IMR-90 (cell line): ENCODE measurements at regions not wholly inside any gene's neighbourhood (a gene's known extent, or its start where the extent isn't known, plus 50 kb on each side); places are given as distances from the start of the nearest gene placed in this dataset.
A peak's percentile ranks its signal among the peaks of the same experiment; 100 is the strongest.

Source experiments
- ATAC-seq: fragments of 200-7000 bp; cut with Tn5 transposase; 2 replicates; pipeline ENCODE4 v1.9.1; 2020; ENCODE audit warnings: low read depth, mild to moderate bottlenecking, moderate library complexity
- BruUV-seq: library from RNA; stranded (reverse); fragments of 400-500 nt; replicated peaks from 2 replicates; lab custom pipeline; 2021; lab: Mats Ljungman, UMichigan
- CTCF ChIA-PET: fragments of 300-600 bp; formaldehyde crosslinking; extraction: SDS; loops from one replicate; lab custom pipeline; 2021; ENCODE audit warnings: antibody characterized with exemption; lab: Yijun Ruan, JAX
- POLR2A ChIA-PET: fragments of 300-600 bp; sonication (Branson Sonifier 250); formaldehyde crosslinking; loops from one replicate; lab custom pipeline; 2022; ENCODE audit warnings: antibody characterized with exemption; ENCODE audit not compliant: unreplicated experiment; lab: Charles Lee
- DNase-seq: peaks from one replicate; pipeline ENCODE4 v3.0.0; 2013
- H2AFZ ChIP-seq: replicated peaks from 2 replicates; pipeline ENCODE3; 2013; ENCODE audit warnings: low read length, mild to moderate bottlenecking; ENCODE audit not compliant: poor library complexity
- H2AK5ac ChIP-seq: 2 replicates; pipeline ENCODE4 v1.6.1; 2013; ENCODE audit warnings: low read depth, low read length, inconsistent platforms
- H2AK9ac ChIP-seq: replicated peaks from 2 replicates; pipeline ENCODE3; 2013; ENCODE audit warnings: mild to moderate bottlenecking, low read depth, low read length, moderate library complexity; ENCODE audit not compliant: poor library complexity
- H2BK120ac ChIP-seq: 2 replicates; pipeline ENCODE4 v1.6.1; 2013; ENCODE audit warnings: low read depth, low read length, inconsistent platforms
- H2BK15ac ChIP-seq: 3 replicates; pipeline ENCODE4 v1.6.1; 2013; ENCODE audit warnings: low read depth, low read length, inconsistent platforms
- H2BK20ac ChIP-seq: 2 replicates; pipeline ENCODE4 v1.6.1; 2013; ENCODE audit warnings: low read depth, mild to moderate bottlenecking, inconsistent platforms, low read length, moderate library complexity
- H2BK5ac ChIP-seq: 2 replicates; pipeline ENCODE4 v1.6.1; 2013; ENCODE audit warnings: mild to moderate bottlenecking, low read depth, low read length, inconsistent platforms; ENCODE audit not compliant: poor library complexity, severe bottlenecking
- H3K14ac ChIP-seq: replicated peaks from 2 replicates; pipeline ENCODE4 v1.6.1; 2013; ENCODE audit warnings: low read depth, low read length, inconsistent platforms
- H3K18ac ChIP-seq: 2 replicates; pipeline ENCODE4 v1.6.1; 2013; ENCODE audit warnings: low read depth, low read length, control low read depth
- H3K23ac ChIP-seq: 2 replicates; pipeline ENCODE4 v1.6.1; 2013; ENCODE audit warnings: low read depth, low read length, inconsistent platforms
- H3K27ac ChIP-seq: 2 replicates; pipeline ENCODE4 v1.5.1; 2013; ENCODE audit warnings: mild to moderate bottlenecking, control low read depth, low read length; ENCODE audit not compliant: insufficient read depth
- H3K27me3 ChIP-seq: 2 replicates; pipeline ENCODE4 v1.6.1; 2013; ENCODE audit warnings: low read length; ENCODE audit not compliant: control insufficient read depth, insufficient read depth
- H3K36me3 ChIP-seq: 2 replicates; pipeline ENCODE4 v1.6.1; 2013; ENCODE audit warnings: low read length, mixed read lengths; ENCODE audit not compliant: control insufficient read depth, insufficient read depth
- H3K4ac ChIP-seq: 2 replicates; pipeline ENCODE4 v1.6.1; 2013; ENCODE audit warnings: low read depth, low read length, inconsistent platforms
- H3K4me1 ChIP-seq: 2 replicates; pipeline ENCODE4 v1.6.1; 2013; ENCODE audit warnings: low read length, mixed read lengths; ENCODE audit not compliant: control insufficient read depth, insufficient read depth
- H3K4me2 ChIP-seq: 2 replicates; pipeline ENCODE4 v1.6.1; 2013; ENCODE audit warnings: low read depth, mild to moderate bottlenecking, control low read depth, low read length, moderate library complexity
- H3K4me3 ChIP-seq: 2 replicates; pipeline ENCODE4 v1.5.1; 2013; ENCODE audit warnings: low read depth, mild to moderate bottlenecking, control low read depth, low read length, moderate library complexity; ENCODE audit not compliant: insufficient read depth
- H3K56ac ChIP-seq: 2 replicates; pipeline ENCODE4 v1.6.1; 2013; ENCODE audit warnings: low read length, inconsistent platforms; ENCODE audit not compliant: insufficient read depth; ENCODE audit errors: extremely low read depth
- H3K79me1 ChIP-seq, 2 experiments: 2 replicates each; pipeline ENCODE4 v1.6.1; 2013; ENCODE audit warnings: low read length in 2 of 2, inconsistent platforms in 1 of 2, low read depth in 1 of 2
- H3K9ac ChIP-seq: 2 replicates; pipeline ENCODE4 v1.6.1; 2013; ENCODE audit warnings: low read depth, low read length, control low read depth
- H3K9me1 ChIP-seq: 2 replicates; pipeline ENCODE4 v1.6.1; 2013; ENCODE audit warnings: low read length, inconsistent platforms; ENCODE audit not compliant: insufficient read depth
- H3K9me3 ChIP-seq: 2 replicates; pipeline ENCODE4 v1.6.1; 2013; ENCODE audit warnings: low read length; ENCODE audit not compliant: control insufficient read depth, insufficient read depth
- H4K20me1 ChIP-seq: 2 replicates; pipeline ENCODE4 v1.6.1; 2013; ENCODE audit warnings: low read length, inconsistent platforms; ENCODE audit not compliant: insufficient read depth
- H4K5ac ChIP-seq: 2 replicates; pipeline ENCODE4 v1.6.1; 2013; ENCODE audit warnings: mild to moderate bottlenecking, low read depth, low read length, control low read depth
- H4K8ac ChIP-seq, 2 experiments: 2 replicates each; pipeline ENCODE4 v1.6.1; 2013; ENCODE audit warnings: low read depth in 2 of 2, low read length in 2 of 2, control low read depth in 1 of 2, inconsistent platforms in 1 of 2
- H4K91ac ChIP-seq: 2 replicates; pipeline ENCODE4 v1.6.1; 2013; ENCODE audit warnings: low read depth, low read length, inconsistent platforms; ENCODE audit not compliant: insufficient read depth
- CEBPB ChIP-seq: IDR thresholded peaks from 2 replicates; pipeline ENCODE4 v1.6.1; 2012; ENCODE audit warnings: low read depth, low read length, improper control_type of control experiment
- CHD1 ChIP-seq: IDR thresholded peaks from 2 replicates; pipeline ENCODE4 v1.6.1; 2012; ENCODE audit warnings: low read depth, low read length, improper control_type of control experiment
- FOS ChIP-seq: fragments of 150-350 bp; IDR thresholded peaks from 2 replicates; pipeline ENCODE4 v1.6.1; 2016; ENCODE audit warnings: low read depth, low read length
- RAD21 ChIP-seq: IDR thresholded peaks from 2 replicates; pipeline ENCODE4 v1.6.1; 2012; ENCODE audit warnings: low read length, improper control_type of control experiment
- RFX5 ChIP-seq: IDR thresholded peaks from 2 replicates; pipeline ENCODE4 v1.8.0; 2012; ENCODE audit warnings: low read depth, mild to moderate bottlenecking, low read length, moderate library complexity
- SMC3 ChIP-seq: fragments of 150-350 bp; IDR thresholded peaks from 2 replicates; pipeline ENCODE4 v1.6.1; 2016; ENCODE audit warnings: low read depth, mild to moderate bottlenecking, antibody characterized with exemption, low read length, moderate library complexity
- WGBS, 2 experiments: methylation state at CpG; one replicate each; pipeline versions ENCODE4 v1.1.5 to v1.1.7; 2013; ENCODE audit warnings: missing lambda C conversion rate in 2 of 2; ENCODE audit not compliant: insufficient read length in 1 of 2; ENCODE audit errors: extremely low coverage in 2 of 2; 5-methylcytosine and 5-hydroxymethylcytosine counted together
- dilution Hi-C: fragments of 300-500 bp; cut with HindIII; formaldehyde crosslinking; loops from one replicate; pipeline ENCODE4 v1.14.3; 2018; ENCODE audit warnings: low sequenced_read_pairs; ENCODE audit not compliant: unreplicated experiment
- in situ Hi-C: fragments of 300-500 bp; cut with MboI; formaldehyde crosslinking; loops from 3 replicates; pipeline ENCODE4 v1.14.3; 2019; ENCODE audit warnings: low sequenced_read_pairs, inconsistent platforms, mixed read lengths
- intact Hi-C: fragments of 100-400 bp; cut with micrococcal nuclease; formaldehyde crosslinking; loops from 2 replicates; pipeline ENCODE4 v1.10.0; 2022
- TF ChIP-seq, protein P1 (sequence below): conservative IDR thresholded peaks from 2 replicates; pipeline ENCODE4 v1.5.1; 2012; ENCODE audit warnings: mild to moderate bottlenecking, low read depth, low read length, improper control_type of control experiment

DNA sequence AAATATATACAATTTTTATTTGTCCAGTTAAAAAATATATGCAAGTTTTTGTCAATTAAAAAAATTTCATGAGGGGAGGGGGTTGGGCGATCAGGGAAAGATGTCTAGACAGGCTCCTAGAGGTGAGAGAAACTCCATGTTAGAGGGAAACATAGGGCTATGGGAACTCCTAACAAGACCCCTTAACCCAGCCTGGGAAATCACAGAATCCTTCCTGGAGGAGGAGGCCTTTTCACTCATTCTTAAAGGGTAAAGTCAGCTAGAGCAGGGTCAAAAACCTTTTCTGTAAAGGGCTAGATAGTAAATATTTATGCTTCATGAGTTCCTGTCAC is 75.9 kb upstream of the PTPN1 start:
- in situ Hi-C loops, result no loop called here
- Histone ChIP-seq H3K23ac (no peak overlapping the region), H2AFZ (no peak overlapping the region), H3K56ac (no peak overlapping the region), H2BK20ac (peak overlapping the region; percentile 34; the same call in 1 of the 2 replicates), H3K4me2 (no peak overlapping the region), H3K9me1 (peaks cover 8% of the 10 kb centered on the region), H4K91ac (no peak overlapping the region), H3K18ac (peak overlapping the region; percentile 48), H3K9ac (no peak overlapping the region), H3K9me3 (no peaks in the 10 kb centered on the region), H4K8ac (peak overlapping the region; percentile 21 to 63; a peak in 1 of 4 replicates), H3K4ac (peak overlapping the region; percentile 39; the same call in 1 of the 2 replicates), H2BK5ac (peak overlapping the region; percentile 19), H4K20me1 (no peaks in the 10 kb centered on the region), H3K27ac (peak overlapping the region; percentile 23; the same call in 1 of the 2 replicates), H2BK15ac (no peak overlapping the region), H2AK5ac (peak overlapping the region; percentile 57), H3K27me3 (no peaks in the 10 kb centered on the region), H2BK120ac (peak overlapping the region; percentile 53; the same call in 1 of the 2 replicates), H4K5ac (no peak overlapping the region), H3K4me3 (no peak overlapping the region), H3K4me1 (peaks cover 14% of the 10 kb centered on the region), H2AK9ac (no peak overlapping the region), H3K79me1 (peaks cover 0 to 7% of the 10 kb centered on the region in 2 experiments; a peak in 1 of 4 replicates), H3K14ac (peak overlapping the region; percentile 36; the same call in 1 of the 2 replicates), H3K36me3 (no peaks in the 10 kb centered on the region)
- DNase-seq (no peak), ATAC-seq (no peak; the same call in 1 of the 2 replicates)
- WGBS, 2 experiments, result no CpG with 5 or more reads among the region's 1 CpG
- intact Hi-C loops, result no loop called here
- ChIA-PET POLR2A (no interaction called here), CTCF (no interaction called here)
- TF ChIP-seq CHD1 (no peak), SMC3 (no peak), CEBPB (no peak), FOS (no peak), RAD21 (no peak), RFX5 (no peak)
- TF ChIP-seq, protein P1, sequence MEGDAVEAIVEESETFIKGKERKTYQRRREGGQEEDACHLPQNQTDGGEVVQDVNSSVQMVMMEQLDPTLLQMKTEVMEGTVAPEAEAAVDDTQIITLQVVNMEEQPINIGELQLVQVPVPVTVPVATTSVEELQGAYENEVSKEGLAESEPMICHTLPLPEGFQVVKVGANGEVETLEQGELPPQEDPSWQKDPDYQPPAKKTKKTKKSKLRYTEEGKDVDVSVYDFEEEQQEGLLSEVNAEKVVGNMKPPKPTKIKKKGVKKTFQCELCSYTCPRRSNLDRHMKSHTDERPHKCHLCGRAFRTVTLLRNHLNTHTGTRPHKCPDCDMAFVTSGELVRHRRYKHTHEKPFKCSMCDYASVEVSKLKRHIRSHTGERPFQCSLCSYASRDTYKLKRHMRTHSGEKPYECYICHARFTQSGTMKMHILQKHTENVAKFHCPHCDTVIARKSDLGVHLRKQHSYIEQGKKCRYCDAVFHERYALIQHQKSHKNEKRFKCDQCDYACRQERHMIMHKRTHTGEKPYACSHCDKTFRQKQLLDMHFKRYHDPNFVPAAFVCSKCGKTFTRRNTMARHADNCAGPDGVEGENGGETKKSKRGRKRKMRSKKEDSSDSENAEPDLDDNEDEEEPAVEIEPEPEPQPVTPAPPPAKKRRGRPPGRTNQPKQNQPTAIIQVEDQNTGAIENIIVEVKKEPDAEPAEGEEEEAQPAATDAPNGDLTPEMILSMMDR, result no peak
- no TSS peak for BruUV-seq
- dilution Hi-C loops, result no loop called here
